IPS-15b (cell line): ENCODE measurements at regions not wholly inside any gene's neighbourhood (a gene's known extent, or its start where the extent isn't known, plus 50 kb on each side); places are given as distances from the start of the nearest gene placed in this dataset.

Experiments
- H3K27me3 ChIP-seq: one replicate; pipeline ENCODE4 v1.6.1; 2013; ENCODE audit warnings: low read length; ENCODE audit not compliant: control insufficient read depth, insufficient read depth
- H3K36me3 ChIP-seq: one replicate; pipeline ENCODE4 v1.6.1; 2013; ENCODE audit warnings: low read length; ENCODE audit not compliant: control insufficient read depth, insufficient read depth
- H3K4me1 ChIP-seq: one replicate; pipeline ENCODE4 v1.6.1; 2013; ENCODE audit warnings: mild to moderate bottlenecking, low read length; ENCODE audit not compliant: control insufficient read depth, insufficient read depth
- H3K4me3 ChIP-seq: one replicate; pipeline ENCODE4 v1.5.1; 2013; ENCODE audit warnings: low read depth, low read length
- H3K9ac ChIP-seq: one replicate; pipeline ENCODE4 v1.6.1; 2013; ENCODE audit warnings: low read depth, mild to moderate bottlenecking, low read length
- H3K9me3 ChIP-seq: one replicate; pipeline ENCODE4 v1.6.1; 2013; ENCODE audit warnings: mild to moderate bottlenecking, low read length; ENCODE audit not compliant: control insufficient read depth, insufficient read depth

- Histone ChIP-seq H3K27me3 (no peaks in the 10 kb centered on the region), H3K4me1 (no peaks in the 10 kb centered on the region), H3K4me3 (no peak overlapping the region), H3K36me3 (no peaks in the 10 kb centered on the region), H3K9me3 (no peaks in the 10 kb centered on the region), H3K9ac (no peak overlapping the region)
These were observed 138.8 kb upstream of the USP24 start for GRCh38 chr1:55353707-55354620.

- no peak overlapping the region for H3K9ac ChIP-seq
- no peaks in the 10 kb centered on the region for H3K9me3 ChIP-seq
- no peaks in the 10 kb centered on the region for H3K4me1 ChIP-seq
- no peaks in the 10 kb centered on the region for H3K36me3 ChIP-seq
- no peaks in the 10 kb centered on the region for H3K27me3 ChIP-seq
- no peak overlapping the region for H3K4me3 ChIP-seq
These were observed 137.6 kb upstream of the USP24 start for GRCh38 chr1:55352811-55353180.

GRCh38 chr1:55352080-55352810 lies 137.1 kb upstream of the USP24 start:
- H3K9ac ChIP-seq: no peak overlapping the region
- no peaks in the 10 kb centered on the region for H3K36me3 ChIP-seq
- H3K4me3 ChIP-seq: no peak overlapping the region
- H3K4me1 ChIP-seq: no peaks in the 10 kb centered on the region
- H3K9me3 ChIP-seq: no peaks in the 10 kb centered on the region
- no peaks in the 10 kb centered on the region for H3K27me3 ChIP-seq

GRCh38 chr1:55348356-55348755 lies 133.2 kb upstream of the USP24 start:
- H3K4me3 ChIP-seq: no peak overlapping the region
- no peak overlapping the region for H3K9ac ChIP-seq
- H3K27me3 ChIP-seq: no peaks in the 10 kb centered on the region
- no peaks in the 10 kb centered on the region for H3K36me3 ChIP-seq
- no peaks in the 10 kb centered on the region for H3K9me3 ChIP-seq
- H3K4me1 ChIP-seq: no peaks in the 10 kb centered on the region

- Histone ChIP-seq H3K36me3 (no peaks in the 10 kb centered on the region), H3K9ac (no peak overlapping the region), H3K4me1 (no peaks in the 10 kb centered on the region), H3K27me3 (no peaks in the 10 kb centered on the region), H3K9me3 (no peaks in the 10 kb centered on the region), H3K4me3 (no peak overlapping the region)
These were observed 132.7 kb upstream of the USP24 start for GRCh38 chr1:55347866-55348265.

GRCh38 chr1:55347041-55347440 lies 131.9 kb upstream of the USP24 start:
- Histone ChIP-seq H3K4me1 (no peaks in the 10 kb centered on the region), H3K9me3 (no peaks in the 10 kb centered on the region), H3K4me3 (no peak overlapping the region), H3K27me3 (no peaks in the 10 kb centered on the region), H3K36me3 (no peaks in the 10 kb centered on the region), H3K9ac (no peak overlapping the region)

- H3K9ac ChIP-seq: no peak overlapping the region
- no peak overlapping the region for H3K4me3 ChIP-seq
- H3K9me3 ChIP-seq: no peaks in the 10 kb centered on the region
- H3K27me3 ChIP-seq: no peaks in the 10 kb centered on the region
- no peaks in the 10 kb centered on the region for H3K4me1 ChIP-seq
- H3K36me3 ChIP-seq: no peaks in the 10 kb centered on the region
These were observed 131.4 kb upstream of the USP24 start for GRCh38 chr1:55346586-55346985.

- H3K36me3 ChIP-seq: no peaks in the 10 kb centered on the region
- no peak overlapping the region for H3K9ac ChIP-seq
These were observed 124.5 kb upstream of the USP24 start for GRCh38 chr1:55339681-55340080.

GRCh38 chr1:55338448-55338820 lies 123.3 kb upstream of the USP24 start:
- Histone ChIP-seq H3K36me3 (no peaks in the 10 kb centered on the region), H3K4me3 (no peak overlapping the region), H3K9me3 (no peaks in the 10 kb centered on the region), H3K4me1 (no peaks in the 10 kb centered on the region), H3K9ac (no peak overlapping the region), H3K27me3 (no peaks in the 10 kb centered on the region)

More at GRCh38 chr1:55339681-55340080, 124.5 kb upstream of the USP24 start:
- no peak overlapping the region for H3K4me3 ChIP-seq
- no peaks in the 10 kb centered on the region for H3K4me1 ChIP-seq
- no peaks in the 10 kb centered on the region for H3K9me3 ChIP-seq
- no peaks in the 10 kb centered on the region for H3K27me3 ChIP-seq

GRCh38 chr1:55337801-55338447 lies 122.8 kb upstream of the USP24 start:
- H3K9ac ChIP-seq: no peak overlapping the region
- no peaks in the 10 kb centered on the region for H3K27me3 ChIP-seq
- no peaks in the 10 kb centered on the region for H3K4me1 ChIP-seq
- H3K36me3 ChIP-seq: no peaks in the 10 kb centered on the region
- no peak overlapping the region for H3K4me3 ChIP-seq
- H3K9me3 ChIP-seq: no peaks in the 10 kb centered on the region

GRCh38 chr1:55334797-55335196 lies 119.6 kb upstream of the USP24 start:
- Histone ChIP-seq H3K4me3 (no peak overlapping the region), H3K4me1 (no peaks in the 10 kb centered on the region), H3K36me3 (no peaks in the 10 kb centered on the region), H3K27me3 (no peaks in the 10 kb centered on the region), H3K9ac (no peak overlapping the region), H3K9me3 (no peaks in the 10 kb centered on the region)
